Lung (tissue), 11 donors: ENCODE measurements at regions not wholly inside any gene's neighbourhood (a gene's known extent, or its start where the extent isn't known, plus 50 kb on each side); places are given as distances from the start of the nearest gene placed in this dataset.

ENCODE experiments used
- ATAC-seq: fragments of 200-7000 bp; cut with Tn5 transposase; one replicate; pipeline ENCODE4 v1.9.1; 2020; ENCODE audit warnings: moderate number of reproducible peaks; ENCODE audit not compliant: insufficient read depth, low FRiP score
- DNase-seq, 3 donors: peaks; one replicate each; pipeline ENCODE4 v3.0.0-alpha.2; 2013 to 2017
- H3K27ac ChIP-seq, 2 donors: one replicate each; pipeline ENCODE4 v1.5.1; 2013; ENCODE audit warnings: mild to moderate bottlenecking in 2 of 2, moderate library complexity in 2 of 2, control low read depth in 1 of 2, inconsistent platforms in 1 of 2, low read depth in 1 of 2, low read length in 1 of 2
- H3K27me3 ChIP-seq, 3 donors: one replicate each; pipeline ENCODE4 v1.5.1; 2013; ENCODE audit warnings: low read length in 2 of 3; ENCODE audit not compliant: control insufficient read depth in 3 of 3, insufficient read depth in 3 of 3
- H3K36me3 ChIP-seq, 4 donors: one replicate each; pipeline ENCODE4 v1.5.1; 2013; ENCODE audit warnings: low read length in 4 of 4, mild to moderate bottlenecking in 1 of 4, moderate library complexity in 1 of 4; ENCODE audit not compliant: control insufficient read depth in 4 of 4, insufficient read depth in 4 of 4
- H3K4me1 ChIP-seq, 5 donors: one replicate each; pipeline ENCODE4 v1.5.1; 2013; ENCODE audit warnings: low read length in 5 of 5, mild to moderate bottlenecking in 2 of 5, moderate library complexity in 1 of 5; ENCODE audit not compliant: control insufficient read depth in 5 of 5, insufficient read depth in 5 of 5
- H3K4me3 ChIP-seq: one replicate; pipeline ENCODE4 v1.5.1; 2013; ENCODE audit warnings: mild to moderate bottlenecking, control low read depth, moderate library complexity
- H3K9ac ChIP-seq, 2 donors: one replicate each; pipeline ENCODE4 v1.5.1; 2013; ENCODE audit warnings: low read length in 2 of 2, control low read depth in 1 of 2; ENCODE audit not compliant: insufficient read depth in 1 of 2
- H3K9me3 ChIP-seq, 4 donors: one replicate each; pipeline ENCODE4 v1.5.1; 2013; ENCODE audit warnings: low read length in 3 of 4, mild to moderate bottlenecking in 1 of 4, moderate library complexity in 1 of 4; ENCODE audit not compliant: control insufficient read depth in 4 of 4, insufficient read depth in 3 of 4
- WGBS, 2 donors: extraction: QIAGEN DNeasy Blood & Tissue Kit; methylation state at CpG; one replicate each; pipeline ENCODE4 v1.1.7; 2013; 5-methylcytosine and 5-hydroxymethylcytosine counted together
- TF ChIP-seq, protein P1 (sequence below): IDR thresholded peaks from 2 replicates; pipeline ENCODE4 v1.5.1; 2012; ENCODE audit warnings: mild to moderate bottlenecking; ENCODE audit errors: control extremely low read depth, extremely low read depth
- donor health status: control.
- donor health status: control.
- donor health status: Bipolar disorder and iron deficiency.
- donor health status: healthy.
- donor health status: DM: yes; HTN: yes; CAD: no.

DNA sequence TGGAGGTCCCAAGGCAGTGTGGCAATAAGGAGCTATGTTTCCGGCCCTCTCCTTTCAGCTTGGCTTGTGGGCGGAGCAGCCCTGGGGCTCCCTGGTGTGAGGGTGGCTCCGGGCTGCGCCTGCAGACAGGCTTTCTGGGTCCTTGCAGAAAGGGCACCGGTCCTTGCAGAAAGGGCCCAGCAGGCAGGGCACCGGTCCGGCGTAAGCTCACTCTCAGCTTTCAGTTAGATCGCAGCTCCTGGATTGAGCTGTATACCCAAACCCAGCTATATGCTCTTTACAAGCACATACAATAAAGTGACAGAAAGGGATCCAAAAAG is 293.8 kb upstream of the SHH start:
- DNase-seq (no peak), ATAC-seq (no peak)
- Histone ChIP-seq H3K4me1 (no peaks in the 10 kb centered on the region), H3K36me3 (no peaks in the 10 kb centered on the region), H3K9me3 (peaks cover 0 to 7% (median 0%) of the 10 kb centered on the region in 4 donors), H3K9ac (no peak overlapping the region), H3K27me3 (no peaks in the 10 kb centered on the region), H3K4me3 (no peak overlapping the region), H3K27ac (no peak overlapping the region)
- TF ChIP-seq, protein P1, sequence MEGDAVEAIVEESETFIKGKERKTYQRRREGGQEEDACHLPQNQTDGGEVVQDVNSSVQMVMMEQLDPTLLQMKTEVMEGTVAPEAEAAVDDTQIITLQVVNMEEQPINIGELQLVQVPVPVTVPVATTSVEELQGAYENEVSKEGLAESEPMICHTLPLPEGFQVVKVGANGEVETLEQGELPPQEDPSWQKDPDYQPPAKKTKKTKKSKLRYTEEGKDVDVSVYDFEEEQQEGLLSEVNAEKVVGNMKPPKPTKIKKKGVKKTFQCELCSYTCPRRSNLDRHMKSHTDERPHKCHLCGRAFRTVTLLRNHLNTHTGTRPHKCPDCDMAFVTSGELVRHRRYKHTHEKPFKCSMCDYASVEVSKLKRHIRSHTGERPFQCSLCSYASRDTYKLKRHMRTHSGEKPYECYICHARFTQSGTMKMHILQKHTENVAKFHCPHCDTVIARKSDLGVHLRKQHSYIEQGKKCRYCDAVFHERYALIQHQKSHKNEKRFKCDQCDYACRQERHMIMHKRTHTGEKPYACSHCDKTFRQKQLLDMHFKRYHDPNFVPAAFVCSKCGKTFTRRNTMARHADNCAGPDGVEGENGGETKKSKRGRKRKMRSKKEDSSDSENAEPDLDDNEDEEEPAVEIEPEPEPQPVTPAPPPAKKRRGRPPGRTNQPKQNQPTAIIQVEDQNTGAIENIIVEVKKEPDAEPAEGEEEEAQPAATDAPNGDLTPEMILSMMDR: no peak
- 70 to 77% methylated on average over 9 of the region's 9 CpGs for WGBS, 2 donors

DNA sequence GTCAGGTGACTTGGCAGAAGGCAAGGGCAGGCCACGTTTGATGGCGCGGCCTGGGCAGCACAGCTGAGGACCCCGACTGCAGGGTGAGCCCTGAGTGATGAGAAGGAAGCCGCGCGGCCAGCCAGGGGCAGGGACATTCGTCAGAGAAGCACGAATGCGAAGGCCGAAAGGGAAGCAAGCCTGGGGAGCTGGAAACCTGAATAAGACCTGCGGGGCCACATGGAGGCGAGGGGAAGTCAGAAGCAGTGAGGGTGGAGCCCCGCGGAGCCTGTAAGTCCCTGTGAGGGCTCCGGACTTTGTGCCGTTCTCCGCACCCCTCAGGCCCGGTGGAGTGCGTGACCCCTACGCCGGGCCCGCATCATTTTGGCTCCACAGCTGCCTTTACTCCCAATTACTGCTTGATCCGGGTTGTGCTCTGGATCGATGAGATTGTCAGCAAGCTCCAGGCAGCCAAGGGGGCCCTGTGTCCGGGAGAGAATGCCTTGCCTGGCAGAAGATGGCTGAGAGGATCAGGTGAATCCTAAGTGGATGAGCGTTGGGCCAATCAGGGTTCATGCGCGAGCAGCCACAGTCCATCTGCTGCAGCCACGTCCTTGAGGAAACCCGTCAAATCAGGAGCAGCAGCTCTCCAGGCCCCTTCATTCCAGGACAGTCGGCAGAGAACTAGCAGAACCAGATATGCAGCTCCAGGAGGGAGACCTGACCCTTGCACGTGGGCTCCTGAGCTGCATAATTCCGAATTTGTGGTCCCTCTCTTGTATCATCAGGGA is 293.3 kb upstream of the SHH start:
- Histone ChIP-seq H3K27me3 (no peaks in the 10 kb centered on the region), H3K9me3 (peaks cover 0 to 7% (median 0%) of the 10 kb centered on the region in 4 donors), H3K4me3 (no peak overlapping the region), H3K36me3 (no peaks in the 10 kb centered on the region), H3K27ac (no peak overlapping the region), H3K9ac (no peak overlapping the region), H3K4me1 (no peaks in the 10 kb centered on the region)
- peak; percentile 5 to 36 (median 34) for DNase-seq
- TF ChIP-seq, protein P1: no peak
- ATAC-seq: no peak
- WGBS, 2 donors: 80 to 86% methylated on average over 34 of the region's 34 CpGs

DNA sequence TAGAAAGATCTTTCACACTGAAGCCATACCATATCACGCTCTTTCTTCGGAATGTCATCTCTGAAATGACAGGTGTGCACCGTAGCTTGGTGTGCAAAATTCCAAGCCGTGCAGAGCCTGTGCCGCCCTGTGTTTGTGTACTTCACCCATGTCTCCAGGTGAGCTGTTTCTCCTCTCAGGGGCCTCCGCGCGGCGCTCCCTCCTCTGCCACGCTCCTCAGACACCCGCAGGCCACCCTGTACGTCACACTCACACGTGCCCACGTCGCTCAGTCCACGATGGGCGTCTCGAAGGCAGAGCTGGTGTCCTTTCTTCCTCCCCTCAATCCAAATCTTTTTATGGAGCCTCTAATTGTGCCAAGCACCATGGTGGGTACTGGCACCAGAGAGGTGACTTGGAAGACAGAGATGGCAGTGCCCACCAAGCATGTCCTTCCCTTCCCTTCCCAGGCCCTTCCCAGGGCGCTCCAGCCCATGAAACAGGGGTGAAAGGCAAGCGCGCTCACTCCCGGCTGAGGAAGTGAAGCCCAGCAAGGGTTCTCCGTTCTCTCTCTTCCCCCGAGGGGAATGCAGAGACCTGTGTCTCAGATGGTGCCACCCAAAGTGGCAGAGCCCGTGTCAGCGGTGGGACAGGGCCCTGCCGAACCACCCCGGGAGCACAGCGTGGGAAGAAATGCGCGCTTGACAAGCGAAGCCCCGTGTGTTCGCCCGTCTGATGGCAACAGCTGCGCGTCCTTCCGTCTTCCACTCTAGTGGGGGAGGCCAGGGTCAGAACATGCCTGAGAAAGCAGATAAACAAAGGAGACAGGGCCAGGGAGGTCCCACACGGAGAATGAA is 292.5 kb upstream of the SHH start:
- no peak overlapping the region for H3K4me3 ChIP-seq
- TF ChIP-seq, protein P1: no peak
- no peak for ATAC-seq
- H3K36me3 ChIP-seq: no peaks in the 10 kb centered on the region
- no peaks in the 10 kb centered on the region for H3K4me1 ChIP-seq
- H3K27me3 ChIP-seq: no peaks in the 10 kb centered on the region
- WGBS, 2 donors: 89% methylated on average over 39 of the region's 39 CpGs
- peaks cover 0 to 7% (median 0%) of the 10 kb centered on the region in 4 donors for H3K9me3 ChIP-seq
- no peak overlapping the region for H3K9ac ChIP-seq
- H3K27ac ChIP-seq: no peak overlapping the region
- no peak for DNase-seq
